BJ (cell line): ENCODE measurements at regions not wholly inside any gene's neighbourhood (a gene's known extent, or its start where the extent isn't known, plus 50 kb on each side); places are given as distances from the start of the nearest gene placed in this dataset.
A peak's percentile ranks its signal among the peaks of the same experiment; 100 is the strongest.

Source experiments
- CTCF ChIA-PET: fragments of 350-600 bp; formaldehyde crosslinking; extraction: SDS; loops from one replicate; lab custom pipeline; 2021; ENCODE audit warnings: antibody characterized with exemption, inconsistent platforms; lab: Yijun Ruan, JAX
- POLR2A ChIA-PET: fragments of 300-600 bp; sonication (Branson Sonifier 250); formaldehyde crosslinking; extraction: SDS; loops from one replicate; lab custom pipeline; 2021; ENCODE audit warnings: antibody characterized with exemption; lab: Charles Lee
- DNase-seq: peaks from one replicate; pipeline ENCODE4 v3.0.0-alpha.2; 2011; ENCODE audit warnings: low read depth
- H3K27me3 ChIP-seq: 2 replicates; pipeline ENCODE4 v1.6.0; 2011; ENCODE audit warnings: low read length; ENCODE audit not compliant: control insufficient read depth, insufficient read depth
- H3K36me3 ChIP-seq: 2 replicates; pipeline ENCODE4 v1.5.1; 2011; ENCODE audit warnings: low read length; ENCODE audit not compliant: control insufficient read depth, insufficient read depth
- H3K4me3 ChIP-seq: 2 replicates; pipeline ENCODE4 v1.5.1; 2011; ENCODE audit warnings: low read depth, mild to moderate bottlenecking, control low read depth, low read length
- CTCF ChIP-seq: IDR thresholded peaks from 2 replicates; pipeline ENCODE4 v1.5.1; 2011; ENCODE audit warnings: low read depth, mild to moderate bottlenecking, control low read depth, inconsistent platforms, low read length, moderate library complexity; ENCODE audit not compliant: insufficient read depth

GRCh38 chr4:125519371-125520146 is 204.8 kb downstream of the FAT4 start:
- no peaks in the 10 kb centered on the region for H3K27me3 ChIP-seq
- DNase-seq, result no peak
- no peak for TF ChIP-seq CTCF
- no peaks in the 10 kb centered on the region for H3K36me3 ChIP-seq
- H3K4me3 ChIP-seq, result no peak overlapping the region
- ChIA-PET CTCF (no interaction called here), POLR2A (no interaction called here)

GRCh38 chr4:125520258-125520990 is 205.7 kb downstream of the FAT4 start:
- Histone ChIP-seq H3K36me3 (no peaks in the 10 kb centered on the region), H3K27me3 (no peaks in the 10 kb centered on the region), H3K4me3 (no peak overlapping the region)
- CTCF ChIA-PET, result no interaction called here
- TF ChIP-seq CTCF, result no peak
- DNase-seq, result no peak
- POLR2A ChIA-PET, result no interaction called here

GRCh38 chr4:125522588-125522987 is 207.8 kb downstream of the FAT4 start:
- H3K36me3 ChIP-seq, result no peaks in the 10 kb centered on the region
- H3K27me3 ChIP-seq, result no peaks in the 10 kb centered on the region
- CTCF ChIA-PET, result no interaction called here
- no peak overlapping the region for H3K4me3 ChIP-seq
- POLR2A ChIA-PET, result no interaction called here
- no peak for DNase-seq
- TF ChIP-seq CTCF, result no peak

GRCh38 chr4:125522992-125523391 is 208.2 kb downstream of the FAT4 start:
- Histone ChIP-seq H3K27me3 (no peaks in the 10 kb centered on the region), H3K4me3 (no peak overlapping the region), H3K36me3 (no peaks in the 10 kb centered on the region)
- TF ChIP-seq CTCF, result no peak
- DNase-seq, result no peak
- CTCF ChIA-PET, result no interaction called here
- POLR2A ChIA-PET, result no interaction called here

- H3K4me3 ChIP-seq, result no peak overlapping the region
- POLR2A ChIA-PET, result no interaction called here
- CTCF ChIA-PET, result no interaction called here
- H3K36me3 ChIP-seq, result no peaks in the 10 kb centered on the region
- TF ChIP-seq CTCF, result 0 out of 2 replicates have a peak, but pooled peaks have one; percentile 14
- H3K27me3 ChIP-seq, result no peaks in the 10 kb centered on the region
- DNase-seq, result no peak
Measured at GRCh38 chr4:125526420-125526819, 211.7 kb downstream of the FAT4 start.
